ENCODE measurements at regions not wholly inside any gene's neighbourhood (a gene's known extent, or its start where the extent isn't known, plus 50 kb on each side); places are given as distances from the start of the nearest gene placed in this dataset.

DNA sequence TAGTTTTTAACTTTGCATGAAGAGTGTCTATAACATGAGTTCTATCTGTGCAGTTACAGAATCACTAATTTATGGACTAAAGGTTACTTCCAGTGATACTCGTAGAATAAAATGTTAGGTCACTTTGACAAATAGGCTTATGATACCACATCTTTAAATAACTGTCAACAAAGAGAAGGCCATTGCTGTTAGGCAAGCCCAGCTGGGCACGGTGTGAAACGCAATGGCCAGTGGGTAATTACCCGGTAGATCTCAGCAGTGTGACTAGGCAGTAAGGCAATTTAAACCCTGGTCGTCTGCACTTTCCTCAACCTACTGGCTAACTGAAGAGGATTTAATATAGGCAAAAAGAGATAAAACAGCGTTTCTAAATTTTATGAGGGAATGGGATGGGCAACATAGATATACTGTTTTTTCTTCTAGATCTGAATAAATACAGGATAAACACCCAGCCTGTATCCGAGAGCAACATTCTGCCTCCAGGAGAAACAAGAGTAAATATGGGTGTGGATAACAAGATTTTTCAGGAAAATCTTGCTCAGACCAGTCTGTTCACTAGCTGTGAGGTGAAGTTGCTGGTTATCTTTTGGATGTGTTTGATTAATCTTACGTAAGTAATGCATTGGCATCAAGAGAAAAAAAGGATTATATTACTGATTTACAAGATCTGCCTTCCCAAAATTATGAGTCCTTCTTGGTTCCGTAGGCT, 631.3 kb downstream of the EFNB2 start:
- no peak overlapping the region for H3K27ac ChIP-seq (ENCODE audit: insufficient read depth, low read length, poor library complexity, severe bottlenecking)
- H3K4me3 ChIP-seq (ENCODE audit: low read depth, low read length), result no peak overlapping the region
- DNase-seq (no peak), ATAC-seq (ENCODE audit: low read depth in 2 of 2) (no peak)
- Mint-ChIP-seq H3K36me3 (no peaks in the 10 kb centered on the region), H3K27ac (no peak overlapping the region), H3K4me1 (peaks cover 0 to 9% (median 2%) of the 10 kb centered on the region in 4 donors), H3K4me3 (no peak overlapping the region), H3K9me3 (peaks cover 0 to 3% (median 0%) of the 10 kb centered on the region in 7 donors), H3K27me3 (no peaks in the 10 kb centered on the region)
- no peaks in the 10 kb centered on the region for H3K36me3 ChIP-seq (ENCODE audit: control insufficient read depth, insufficient read depth, low read length)
- no peaks in the 10 kb centered on the region for H3K9me3 ChIP-seq (ENCODE audit: control insufficient read depth in 2 of 2, low read length in 2 of 2)
- no peaks in the 10 kb centered on the region for H3K27me3 ChIP-seq (ENCODE audit: control insufficient read depth, insufficient read depth, low read length)
- H3K4me1 ChIP-seq (ENCODE audit: control insufficient read depth, insufficient read depth, low read length, poor library complexity, severe bottlenecking), result no peaks in the 10 kb centered on the region

DNA sequence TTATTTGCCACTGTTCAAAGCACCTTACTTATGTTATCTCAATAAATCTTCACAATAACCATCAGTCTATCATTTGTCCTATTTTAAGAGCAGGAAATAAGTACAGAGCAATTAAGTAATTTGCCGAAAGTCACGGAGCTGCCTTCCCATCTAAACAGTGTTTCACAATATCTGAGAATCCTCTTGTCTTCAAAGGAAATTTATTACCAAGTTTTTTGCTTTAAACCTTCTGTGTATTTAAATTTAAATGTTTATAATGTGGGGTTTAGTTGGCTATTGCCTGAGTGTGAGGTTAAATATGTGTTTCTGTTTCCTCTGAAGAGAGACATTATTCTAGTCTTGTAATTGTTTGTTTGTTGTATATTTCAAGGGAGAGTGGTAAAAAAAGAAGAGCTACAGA, 633.1 kb downstream of the EFNB2 start:
- Histone ChIP-seq H3K27me3 (ENCODE audit: control insufficient read depth, insufficient read depth, low read length) (no peaks in the 10 kb centered on the region), H3K4me1 (ENCODE audit: control insufficient read depth, insufficient read depth, low read length, poor library complexity, severe bottlenecking) (no peaks in the 10 kb centered on the region), H3K27ac (ENCODE audit: insufficient read depth, low read length, poor library complexity, severe bottlenecking) (no peak overlapping the region), H3K9me3 (ENCODE audit: control insufficient read depth in 2 of 2, low read length in 2 of 2) (no peaks in the 10 kb centered on the region), H3K36me3 (ENCODE audit: control insufficient read depth, insufficient read depth, low read length) (no peaks in the 10 kb centered on the region), H3K4me3 (ENCODE audit: low read depth, low read length) (no peak overlapping the region)
- no peaks in the 10 kb centered on the region for H3K36me3 Mint-ChIP-seq
- H3K27me3 Mint-ChIP-seq, result no peaks in the 10 kb centered on the region
- ATAC-seq (ENCODE audit: low read depth in 2 of 2) (no peak), DNase-seq (no peak)
- H3K4me1 Mint-ChIP-seq, result no peaks in the 10 kb centered on the region
- no peak overlapping the region for H3K27ac Mint-ChIP-seq
- H3K9me3 Mint-ChIP-seq, result peaks cover 0 to 3% (median 0%) of the 10 kb centered on the region in 7 donors
- no peak overlapping the region for H3K4me3 Mint-ChIP-seq

DNA sequence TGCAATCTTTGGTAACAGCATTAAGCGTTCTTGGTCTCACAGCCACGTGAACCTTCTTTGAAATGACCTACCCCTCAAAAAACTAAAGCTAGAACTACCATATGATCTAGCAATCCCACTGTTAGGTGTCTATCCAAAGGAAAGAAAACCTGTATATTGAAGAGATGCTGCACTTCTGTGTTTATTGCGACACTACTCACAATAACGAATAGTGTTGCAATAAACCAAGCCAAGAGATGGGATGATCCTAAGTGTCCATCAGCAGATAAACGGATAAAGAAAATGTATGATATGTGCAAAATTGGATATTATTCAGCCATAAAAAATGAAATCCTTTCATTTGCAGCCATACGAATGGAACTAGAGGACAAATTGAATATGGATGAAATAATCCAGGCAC, 637.9 kb downstream of the EFNB2 start:
- no peak for DNase-seq
- Histone ChIP-seq H3K9me3 (ENCODE audit: control insufficient read depth in 2 of 2, low read length in 2 of 2) (no peaks in the 10 kb centered on the region), H3K27me3 (ENCODE audit: control insufficient read depth, insufficient read depth, low read length) (no peaks in the 10 kb centered on the region), H3K4me1 (ENCODE audit: control insufficient read depth, insufficient read depth, low read length, poor library complexity, severe bottlenecking) (no peaks in the 10 kb centered on the region), H3K27ac (ENCODE audit: insufficient read depth, low read length, poor library complexity, severe bottlenecking) (no peak overlapping the region), H3K4me3 (ENCODE audit: low read depth, low read length) (no peak overlapping the region), H3K36me3 (ENCODE audit: control insufficient read depth, insufficient read depth, low read length) (no peaks in the 10 kb centered on the region)
- H3K36me3 Mint-ChIP-seq, result no peaks in the 10 kb centered on the region
- no peak overlapping the region for H3K27ac Mint-ChIP-seq
- no peaks in the 10 kb centered on the region for H3K4me1 Mint-ChIP-seq
- H3K9me3 Mint-ChIP-seq, result peaks cover 0 to 7% (median 2%) of the 10 kb centered on the region in 7 donors
- no peak overlapping the region for H3K4me3 Mint-ChIP-seq
- no peak for ATAC-seq (ENCODE audit: low read depth in 2 of 2)
- no peaks in the 10 kb centered on the region for H3K27me3 Mint-ChIP-seq

DNA sequence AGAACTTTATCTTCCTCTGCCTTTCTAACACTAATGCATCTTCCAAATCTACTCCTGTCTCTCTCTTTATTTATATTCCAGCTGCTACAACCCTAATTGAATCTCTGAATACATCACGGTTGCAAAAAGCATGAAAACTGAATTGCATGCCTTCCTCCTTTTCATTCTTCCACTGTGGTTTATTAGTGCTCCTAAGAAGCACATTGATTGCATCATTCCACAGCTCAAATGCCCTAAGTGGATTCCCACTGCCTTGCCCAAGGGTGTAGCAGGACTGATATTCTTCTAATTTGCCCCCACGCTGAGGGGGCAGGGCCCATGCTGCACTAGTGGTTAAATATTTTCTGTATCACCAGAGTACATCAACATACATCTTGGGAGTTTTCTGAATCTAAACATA, 640.8 kb downstream of the EFNB2 start:
- Mint-ChIP-seq H3K4me1 (no peaks in the 10 kb centered on the region), H3K27ac (no peak overlapping the region)
- no peak for ATAC-seq (ENCODE audit: low read depth in 2 of 2)

DNA sequence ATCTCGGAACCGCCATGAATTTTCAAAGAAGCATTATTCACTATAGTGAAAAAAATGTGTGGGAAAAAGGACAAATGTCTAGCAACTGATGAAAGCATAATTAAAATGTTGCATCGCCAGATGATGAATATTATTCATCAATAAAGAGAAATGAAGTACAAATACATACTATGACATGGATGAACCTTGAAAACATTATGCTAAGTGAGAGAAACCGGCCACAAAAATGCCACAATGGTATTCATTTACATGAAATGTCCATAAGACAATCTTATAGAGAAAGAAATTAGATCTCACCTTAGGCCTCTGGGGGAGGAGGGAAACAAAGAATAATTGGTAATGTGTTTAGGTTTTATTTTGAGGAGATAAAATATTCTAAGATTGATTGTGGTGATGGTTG, 645.0 kb downstream of the EFNB2 start:
- Histone ChIP-seq H3K4me1 (ENCODE audit: control insufficient read depth, insufficient read depth, low read length, poor library complexity, severe bottlenecking) (no peaks in the 10 kb centered on the region), H3K36me3 (ENCODE audit: control insufficient read depth, insufficient read depth, low read length) (no peaks in the 10 kb centered on the region), H3K4me3 (ENCODE audit: low read depth, low read length) (no peak overlapping the region), H3K27ac (ENCODE audit: insufficient read depth, low read length, poor library complexity, severe bottlenecking) (no peak overlapping the region), H3K27me3 (ENCODE audit: control insufficient read depth, insufficient read depth, low read length) (no peaks in the 10 kb centered on the region), H3K9me3 (ENCODE audit: control insufficient read depth in 2 of 2, low read length in 2 of 2) (no peaks in the 10 kb centered on the region)
- no peaks in the 10 kb centered on the region for H3K4me1 Mint-ChIP-seq
- H3K4me3 Mint-ChIP-seq, result no peak overlapping the region
- no peaks in the 10 kb centered on the region for H3K27me3 Mint-ChIP-seq
- no peak overlapping the region for H3K27ac Mint-ChIP-seq
- ATAC-seq (ENCODE audit: low read depth in 2 of 2) (no peak), DNase-seq (no peak)
- peaks cover 1 to 11% (median 6%) of the 10 kb centered on the region in 7 donors for H3K9me3 Mint-ChIP-seq
- H3K36me3 Mint-ChIP-seq, result no peaks in the 10 kb centered on the region

More for the DNA sequence above, 640.8 kb downstream of the EFNB2 start:
- H3K36me3 Mint-ChIP-seq, result no peaks in the 10 kb centered on the region
- Histone ChIP-seq H3K4me1 (ENCODE audit: control insufficient read depth, insufficient read depth, low read length, poor library complexity, severe bottlenecking) (no peaks in the 10 kb centered on the region), H3K4me3 (ENCODE audit: low read depth, low read length) (no peak overlapping the region), H3K9me3 (ENCODE audit: control insufficient read depth in 2 of 2, low read length in 2 of 2) (no peaks in the 10 kb centered on the region), H3K27me3 (ENCODE audit: control insufficient read depth, insufficient read depth, low read length) (no peaks in the 10 kb centered on the region), H3K36me3 (ENCODE audit: control insufficient read depth, insufficient read depth, low read length) (no peaks in the 10 kb centered on the region), H3K27ac (ENCODE audit: insufficient read depth, low read length, poor library complexity, severe bottlenecking) (no peak overlapping the region)
- no peak for DNase-seq
- peaks cover 0 to 10% (median 5%) of the 10 kb centered on the region in 7 donors for H3K9me3 Mint-ChIP-seq
- no peak overlapping the region for H3K4me3 Mint-ChIP-seq
- no peaks in the 10 kb centered on the region for H3K27me3 Mint-ChIP-seq

DNA sequence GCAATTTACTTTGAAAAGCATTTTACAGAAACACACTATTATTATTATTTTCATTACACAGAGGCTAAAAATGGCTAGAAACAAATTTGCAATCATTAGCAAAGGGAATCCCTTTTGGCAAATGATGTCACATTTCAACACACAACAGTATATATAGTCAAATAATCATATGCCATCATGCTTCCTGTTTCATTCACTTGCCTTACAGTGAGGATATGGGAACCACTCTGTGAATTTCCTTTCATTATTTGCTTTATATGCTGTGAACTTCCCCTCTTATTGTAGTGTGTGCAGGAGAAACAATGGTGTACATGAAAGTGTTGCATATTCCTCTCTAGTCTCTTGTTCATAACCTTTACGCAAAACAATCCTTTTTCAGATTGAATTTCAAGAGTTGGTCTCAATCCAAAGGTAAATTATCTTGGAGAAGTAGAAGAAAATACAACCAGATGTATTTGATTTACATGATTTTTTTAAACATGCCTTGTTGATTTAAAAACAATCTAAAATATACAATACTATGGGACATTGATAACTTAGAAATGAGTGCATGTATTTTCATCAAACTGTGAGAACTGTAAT, 657.3 kb downstream of the EFNB2 start:
- H3K27ac Mint-ChIP-seq, result no peak overlapping the region
- no peak for DNase-seq

DNA sequence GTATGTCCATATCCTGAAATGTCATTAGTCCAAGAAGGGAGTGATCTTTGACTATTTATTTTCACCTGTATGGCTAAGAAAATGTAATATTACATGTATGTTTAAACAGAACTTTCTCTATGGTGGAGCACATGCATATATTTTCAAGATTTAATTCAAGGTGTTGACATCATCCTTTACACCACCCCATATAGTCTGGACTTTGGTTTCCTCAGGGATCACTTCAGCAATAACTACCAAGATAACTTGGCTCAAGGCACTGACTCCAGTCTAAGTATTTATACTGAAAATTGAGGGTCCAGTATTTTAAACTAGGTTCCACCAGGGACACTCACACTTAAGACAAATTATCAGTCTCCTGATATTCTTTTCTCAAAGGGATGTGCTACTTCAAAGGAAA, 660.6 kb downstream of the EFNB2 start:
- no peaks in the 10 kb centered on the region for H3K4me1 Mint-ChIP-seq
- H3K36me3 ChIP-seq (ENCODE audit: control insufficient read depth, insufficient read depth, low read length), result no peaks in the 10 kb centered on the region
- no peaks in the 10 kb centered on the region for H3K36me3 Mint-ChIP-seq
- no peak overlapping the region for H3K27ac Mint-ChIP-seq
- ATAC-seq (ENCODE audit: low read depth in 2 of 2) (no peak), DNase-seq (no peak)
- H3K27me3 ChIP-seq (ENCODE audit: control insufficient read depth, insufficient read depth, low read length), result no peaks in the 10 kb centered on the region
- H3K4me3 Mint-ChIP-seq, result no peak overlapping the region
- no peak overlapping the region for H3K4me3 ChIP-seq (ENCODE audit: low read depth, low read length)
- H3K27ac ChIP-seq (ENCODE audit: insufficient read depth, low read length, poor library complexity, severe bottlenecking), result no peak overlapping the region
- no peaks in the 10 kb centered on the region for H3K4me1 ChIP-seq (ENCODE audit: control insufficient read depth, insufficient read depth, low read length, poor library complexity, severe bottlenecking)
- no peaks in the 10 kb centered on the region for H3K27me3 Mint-ChIP-seq
- H3K9me3 Mint-ChIP-seq, result peaks cover 0 to 3% (median 1%) of the 10 kb centered on the region in 7 donors
- H3K9me3 ChIP-seq (ENCODE audit: control insufficient read depth in 2 of 2, low read length in 2 of 2), result no peaks in the 10 kb centered on the region

More for the DNA sequence above, 657.3 kb downstream of the EFNB2 start:
- no peak overlapping the region for H3K4me3 ChIP-seq (ENCODE audit: low read depth, low read length)
- H3K4me3 Mint-ChIP-seq, result no peak overlapping the region
- ATAC-seq (ENCODE audit: low read depth in 2 of 2), result no peak
- H3K9me3 Mint-ChIP-seq, result peaks cover 0 to 5% (median 2%) of the 10 kb centered on the region in 7 donors
- H3K9me3 ChIP-seq (ENCODE audit: control insufficient read depth in 2 of 2, low read length in 2 of 2), result no peaks in the 10 kb centered on the region
- H3K36me3 Mint-ChIP-seq, result no peaks in the 10 kb centered on the region
- H3K27ac ChIP-seq (ENCODE audit: insufficient read depth, low read length, poor library complexity, severe bottlenecking), result no peak overlapping the region
- no peaks in the 10 kb centered on the region for H3K4me1 Mint-ChIP-seq
- H3K4me1 ChIP-seq (ENCODE audit: control insufficient read depth, insufficient read depth, low read length, poor library complexity, severe bottlenecking), result no peaks in the 10 kb centered on the region
- no peaks in the 10 kb centered on the region for H3K36me3 ChIP-seq (ENCODE audit: control insufficient read depth, insufficient read depth, low read length)
- no peaks in the 10 kb centered on the region for H3K27me3 ChIP-seq (ENCODE audit: control insufficient read depth, insufficient read depth, low read length)
- no peaks in the 10 kb centered on the region for H3K27me3 Mint-ChIP-seq

DNA sequence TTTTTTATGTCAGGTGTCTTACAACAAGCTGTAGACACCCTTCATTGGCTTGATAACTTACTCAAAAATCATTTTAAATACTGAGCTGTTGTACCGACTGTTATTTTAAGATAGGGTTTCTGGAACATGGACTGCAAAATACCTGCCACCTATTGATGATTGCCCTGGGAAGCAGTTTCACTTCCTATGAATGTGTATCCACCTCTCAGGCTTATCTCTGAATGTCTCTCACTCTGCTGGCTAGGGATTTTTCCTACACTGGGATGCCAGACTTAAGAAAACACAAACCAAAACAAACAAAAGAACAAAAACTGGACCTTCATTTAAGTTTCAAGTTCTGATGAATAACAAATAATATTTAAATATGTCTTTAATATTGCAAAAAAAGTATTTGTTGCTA, 663.7 kb downstream of the EFNB2 start:
- Mint-ChIP-seq H3K27ac (no peak overlapping the region), H3K4me3 (no peak overlapping the region), H3K27me3 (no peaks in the 10 kb centered on the region), H3K9me3 (peaks cover 0 to 3% (median 1%) of the 10 kb centered on the region in 7 donors), H3K36me3 (no peaks in the 10 kb centered on the region), H3K4me1 (no peaks in the 10 kb centered on the region)
- Histone ChIP-seq H3K4me1 (ENCODE audit: control insufficient read depth, insufficient read depth, low read length, poor library complexity, severe bottlenecking) (no peaks in the 10 kb centered on the region), H3K36me3 (ENCODE audit: control insufficient read depth, insufficient read depth, low read length) (no peaks in the 10 kb centered on the region), H3K27me3 (ENCODE audit: control insufficient read depth, insufficient read depth, low read length) (no peaks in the 10 kb centered on the region), H3K27ac (ENCODE audit: insufficient read depth, low read length, poor library complexity, severe bottlenecking) (no peak overlapping the region), H3K9me3 (ENCODE audit: control insufficient read depth in 2 of 2, low read length in 2 of 2) (no peaks in the 10 kb centered on the region), H3K4me3 (ENCODE audit: low read depth, low read length) (no peak overlapping the region)
- DNase-seq, result no peak
- ATAC-seq (ENCODE audit: low read depth in 2 of 2), result no peak

Measured in CD4-positive, CD25-positive, alpha-beta regulatory T cell (primary cell).